ENCODE measurements at regions not wholly inside any gene's neighbourhood (a gene's known extent, or its start where the extent isn't known, plus 50 kb on each side); places are given as distances from the start of the nearest gene placed in this dataset.
"Not testable (repeated sequence)": the region's sequence is repeated elsewhere in the genome, so short reads cannot be mapped to it uniquely, and the experiment has no call there.

- FAIRE-seq: no peak
- DNase-seq (ENCODE audit: low spot score): no peak
These were observed 138.0 kb upstream of the PCGF5 start for GRCh38 chr10:91082447-91082846.

DNA sequence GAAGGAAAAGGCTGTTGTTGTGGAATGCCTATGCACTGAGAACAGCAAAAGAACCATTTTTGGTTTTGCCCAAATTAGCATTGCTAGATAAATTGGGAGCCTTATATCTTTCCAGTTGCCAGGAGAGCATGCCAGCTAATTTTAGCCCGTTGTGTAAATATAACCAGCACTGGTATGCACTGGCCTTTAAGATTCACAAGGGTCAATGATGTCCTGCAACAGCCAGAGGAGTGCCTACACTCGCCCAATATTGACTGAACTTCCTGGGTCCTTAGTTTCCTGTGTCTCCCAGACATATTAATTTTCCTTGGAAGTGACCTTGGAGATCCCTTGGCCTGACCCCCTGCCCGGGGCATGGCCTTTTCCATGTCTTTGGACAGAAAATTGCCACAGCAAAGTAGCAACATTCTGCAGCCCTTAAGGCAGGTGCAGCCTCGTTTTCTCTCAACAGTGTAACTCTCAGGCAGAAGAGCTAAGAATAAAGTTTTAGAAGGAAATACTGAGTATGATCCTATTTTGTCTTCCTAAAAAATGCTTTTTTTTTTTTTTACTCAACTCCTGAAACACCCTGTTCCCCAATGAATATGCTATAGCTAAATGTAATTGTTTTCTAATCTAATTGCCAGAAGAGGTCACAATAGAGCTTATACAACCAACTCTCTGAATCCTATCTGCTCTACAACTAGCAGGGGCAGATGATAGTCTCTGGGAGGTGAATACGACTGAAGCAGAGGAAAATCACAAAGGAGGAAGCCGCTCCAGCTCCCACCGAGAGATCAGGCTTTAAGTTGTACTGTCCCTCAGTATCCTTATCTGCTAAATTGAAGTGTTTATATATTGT is 131.9 kb upstream of the PCGF5 start:
- FAIRE-seq (no peak), DNase-seq (ENCODE audit: low spot score) (peak; percentile 28)

- DNase-seq (ENCODE audit: low spot score) (no peak), FAIRE-seq (no peak)
These were observed 129.5 kb upstream of the PCGF5 start for GRCh38 chr10:91090761-91091529.

DNA sequence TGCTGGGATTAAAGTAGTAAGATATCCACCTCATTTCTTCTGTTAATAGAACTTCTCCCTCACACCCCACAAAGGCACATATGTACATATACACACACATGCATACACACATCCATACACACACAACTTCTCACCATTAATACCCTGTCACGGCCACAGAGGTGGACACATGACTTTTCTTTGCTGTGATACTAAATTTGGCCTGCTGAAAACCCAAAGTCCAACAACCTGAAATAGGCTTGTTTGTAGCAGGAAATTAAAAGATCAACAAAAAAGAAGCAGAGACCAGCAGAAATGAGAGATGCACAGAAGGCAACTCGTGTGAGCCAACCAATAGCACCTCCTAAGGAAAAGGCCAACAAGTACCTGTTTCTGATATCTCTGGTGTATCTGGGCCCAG is 128.7 kb upstream of the PCGF5 start:
- no peak for FAIRE-seq
- no peak for DNase-seq (ENCODE audit: low spot score)

GRCh38 chr10:91096274-91096673 is 124.2 kb upstream of the PCGF5 start:
- DNase-seq (ENCODE audit: low spot score) (no peak), FAIRE-seq (no peak)

DNA sequence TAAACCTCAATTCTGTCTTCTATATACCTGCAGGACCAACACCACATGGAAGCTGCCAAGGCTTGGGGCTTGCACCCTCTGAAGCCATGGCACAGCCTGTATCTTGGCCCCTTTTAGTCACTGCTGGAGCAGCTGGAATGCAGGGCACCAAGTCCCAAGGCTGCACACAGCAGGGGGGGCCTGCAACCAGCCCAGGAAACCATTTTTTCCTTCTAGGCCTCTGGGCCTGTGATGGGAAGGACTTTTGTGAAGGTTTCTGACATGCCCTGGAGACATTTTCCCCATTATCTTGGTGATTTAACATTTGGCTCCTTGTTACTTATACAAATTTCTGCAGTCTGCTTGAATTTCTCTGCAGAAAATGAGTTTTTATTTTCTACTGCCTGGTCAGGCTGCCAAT is 123.2 kb upstream of the PCGF5 start:
- no peak for FAIRE-seq
- DNase-seq (ENCODE audit: low spot score): no peak

DNA sequence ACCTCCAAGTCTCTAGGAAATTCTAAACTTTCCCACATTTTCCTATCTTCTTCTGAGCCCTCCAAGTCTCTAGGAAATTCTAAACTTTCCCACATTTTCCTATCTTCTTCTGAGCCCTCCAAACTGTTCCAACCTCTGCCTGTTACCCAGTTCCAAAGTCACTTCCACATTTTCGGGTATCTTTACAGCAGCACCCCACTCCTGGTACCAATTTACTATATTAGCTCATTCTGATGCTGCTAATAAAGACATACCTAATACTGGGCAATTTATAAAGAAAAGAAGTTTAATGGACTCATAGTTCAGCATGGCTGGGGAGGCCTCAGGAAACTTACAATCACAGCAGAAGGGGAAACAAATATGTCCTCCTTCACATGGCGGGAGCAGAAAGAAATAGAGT is 122.4 kb upstream of the PCGF5 start:
- FAIRE-seq; DNase-seq (ENCODE audit: low spot score): not testable (repeated sequence)

GRCh38 chr10:91103384-91104192 is 116.9 kb upstream of the PCGF5 start:
- no peak for DNase-seq (ENCODE audit: low spot score)
- no peak for FAIRE-seq

- DNase-seq (ENCODE audit: low spot score) (no peak), FAIRE-seq (no peak)
These were observed 116.0 kb upstream of the PCGF5 start for GRCh38 chr10:91104193-91105041.

DNA sequence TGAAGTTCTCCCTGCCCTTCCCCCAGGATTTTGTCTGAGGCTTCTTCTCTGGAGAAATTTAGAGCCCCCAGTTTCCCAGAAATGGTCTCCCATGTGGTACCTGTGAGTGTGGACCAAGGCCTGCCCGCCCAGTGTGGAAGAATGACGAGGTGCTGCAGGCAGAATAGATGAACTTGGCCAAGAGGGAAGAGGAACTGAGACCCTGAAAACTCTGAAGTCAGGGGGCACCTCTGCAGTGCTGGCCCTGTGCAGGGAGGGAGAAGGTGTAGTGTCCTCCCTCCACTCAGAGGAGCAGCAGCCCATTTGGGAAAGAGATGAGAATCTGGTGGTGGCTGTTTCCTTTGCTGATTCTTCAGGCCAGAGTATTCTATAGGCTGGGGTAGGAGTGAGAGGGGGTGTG is 115.2 kb upstream of the PCGF5 start:
- FAIRE-seq (no peak), DNase-seq (ENCODE audit: low spot score) (no peak)

GRCh38 chr10:91108820-91109219 is 111.6 kb upstream of the PCGF5 start:
- FAIRE-seq (no peak), DNase-seq (ENCODE audit: low spot score) (no peak)

DNA sequence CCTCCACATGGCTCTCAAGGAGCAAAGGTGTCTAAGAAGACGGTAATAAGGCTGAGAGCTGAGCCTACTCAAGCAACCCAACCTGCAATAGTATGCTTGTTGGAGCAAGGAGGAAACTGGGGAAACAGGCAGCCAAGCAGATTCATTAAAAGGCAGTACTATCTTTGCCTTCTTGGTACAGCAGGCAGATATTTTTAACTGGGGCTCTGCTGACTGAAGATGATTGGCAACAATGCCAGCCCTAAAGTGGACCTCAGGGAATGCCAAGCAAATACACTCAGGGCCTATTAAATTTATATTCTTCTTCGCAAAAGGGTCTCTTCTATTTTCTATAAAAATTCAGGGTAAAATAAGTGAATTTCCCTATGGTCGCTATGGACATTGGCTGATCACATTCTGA is 109.4 kb upstream of the PCGF5 start:
- no peak for FAIRE-seq
- DNase-seq (ENCODE audit: low spot score): no peak

GRCh38 chr10:91115618-91116390 is 104.7 kb upstream of the PCGF5 start:
- DNase-seq (ENCODE audit: low spot score): no peak
- no peak for FAIRE-seq

- FAIRE-seq (no peak), DNase-seq (ENCODE audit: low spot score) (no peak)
These were observed 103.0 kb upstream of the PCGF5 start for GRCh38 chr10:91117505-91117904.

- DNase-seq (ENCODE audit: low spot score): no peak
- no peak for FAIRE-seq
These were observed 100.1 kb upstream of the PCGF5 start for GRCh38 chr10:91120348-91120747.

DNA sequence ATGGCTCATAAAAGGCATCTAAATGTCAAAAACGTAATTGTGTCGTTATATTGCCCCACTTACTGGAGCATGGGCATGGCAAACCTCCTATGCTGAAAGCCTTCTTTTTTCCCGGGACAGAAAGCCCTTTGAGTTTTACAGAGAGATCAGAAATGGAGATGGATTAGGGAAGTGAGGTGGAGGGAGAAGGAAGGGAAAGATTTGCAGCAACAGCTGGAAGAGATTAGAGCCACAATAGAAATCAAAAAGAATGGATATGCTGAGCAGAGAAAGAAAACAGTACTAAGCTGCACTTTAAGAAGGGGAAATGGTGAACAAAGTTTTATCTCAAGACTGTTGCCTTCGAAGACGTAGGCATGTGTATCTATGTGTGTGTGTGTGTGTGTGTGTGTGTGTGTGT is 97.2 kb upstream of the PCGF5 start:
- FAIRE-seq (no peak), DNase-seq (ENCODE audit: low spot score) (no peak)

DNA sequence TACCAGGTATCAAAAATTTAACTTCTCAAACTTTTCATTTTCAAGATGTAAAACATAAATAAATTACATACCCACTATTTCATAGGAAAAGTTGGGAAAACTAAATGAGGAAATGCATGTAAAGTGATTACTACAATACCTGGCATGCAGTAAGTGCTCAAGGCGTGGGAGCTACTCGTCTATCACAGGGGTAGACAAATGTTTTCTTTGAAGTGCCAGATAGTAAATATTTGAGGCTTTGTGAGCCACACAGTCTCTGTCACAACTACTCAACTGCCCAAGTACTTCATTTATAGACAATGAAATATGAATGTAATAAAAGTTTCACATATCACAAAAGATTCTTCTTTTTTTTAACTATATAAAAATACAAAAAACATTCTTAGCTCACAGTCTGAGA is 96.4 kb upstream of the PCGF5 start:
- DNase-seq (ENCODE audit: low spot score) (no peak), FAIRE-seq (no peak)

DNA sequence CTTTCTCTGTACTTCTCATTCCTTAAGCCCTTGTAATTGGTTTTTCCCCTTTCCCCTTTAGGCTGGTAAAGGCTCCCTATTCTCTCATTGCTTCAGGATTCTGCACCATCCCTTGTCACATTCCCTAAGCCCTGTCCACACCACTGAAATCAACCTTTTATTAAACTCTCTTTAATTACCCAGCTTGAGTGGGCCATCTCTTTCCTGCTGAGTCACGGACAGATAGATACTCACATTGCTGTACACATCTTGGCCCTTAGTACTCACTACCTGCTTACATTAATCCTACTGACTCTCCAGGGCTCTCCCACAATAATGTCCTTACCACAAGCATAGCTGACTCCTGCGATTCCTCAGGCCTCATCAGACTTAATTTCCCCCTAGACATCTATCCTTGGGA is 94.0 kb upstream of the PCGF5 start:
- no peak for FAIRE-seq
- DNase-seq (ENCODE audit: low spot score): no peak

DNA sequence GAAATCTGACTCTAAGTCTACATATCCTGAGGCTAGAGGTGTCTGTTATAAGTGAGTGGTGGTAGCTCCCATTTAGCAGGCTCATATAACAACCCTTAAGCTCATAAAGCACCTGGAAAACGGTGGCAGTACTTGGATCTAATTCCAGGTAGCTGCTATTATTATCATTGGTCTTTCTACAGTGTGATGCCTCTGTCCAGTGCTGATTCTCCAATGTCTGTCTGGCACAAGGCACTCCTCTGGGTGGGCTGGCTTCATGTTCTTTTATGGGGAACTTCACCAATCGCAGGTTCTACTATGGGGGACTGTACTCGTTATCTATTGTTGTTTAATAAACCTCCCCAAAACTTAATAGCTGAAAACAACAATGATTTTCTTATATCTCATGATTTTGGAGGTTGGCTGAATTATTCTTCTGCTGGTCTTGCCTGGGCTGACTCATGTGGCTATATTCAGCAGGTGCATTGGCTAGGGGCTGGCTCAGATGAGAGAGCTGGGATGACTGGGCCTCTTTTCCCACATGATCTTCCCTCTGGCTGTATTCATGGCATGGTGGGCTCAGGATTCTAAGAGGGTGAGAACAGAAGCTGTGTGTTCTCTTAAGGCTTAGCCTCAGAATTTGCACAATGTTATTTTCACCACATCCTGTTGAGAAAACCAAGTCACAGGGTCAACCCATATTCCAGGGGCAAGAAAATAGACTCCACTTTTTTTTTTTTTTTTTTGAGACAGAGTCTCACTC is 93.0 kb upstream of the PCGF5 start:
- FAIRE-seq (no peak), DNase-seq (ENCODE audit: low spot score) (no peak)

- DNase-seq (ENCODE audit: low spot score) (no peak), FAIRE-seq (no peak)
These were observed 85.3 kb upstream of the PCGF5 start for GRCh38 chr10:91135113-91135512.

Measured in RCC 7860 (cell line).